HepG2 (cell line): ENCODE measurements at regions not wholly inside any gene's neighbourhood (a gene's known extent, or its start where the extent isn't known, plus 50 kb on each side); places are given as distances from the start of the nearest gene placed in this dataset.

ENCODE experiments used
- ATAC-seq: fragments of 200-7000 bp; cut with Tn5 transposase; 3 replicates; pipeline ENCODE4 v1.9.1; 2020; ENCODE audit warnings: mild to moderate bottlenecking, moderate library complexity
- BruUV-seq: library from RNA; stranded (reverse); fragments of 400-500 nt; replicated peaks from 2 replicates; lab custom pipeline; 2021; lab: Mats Ljungman, UMichigan
- CTCF ChIA-PET: fragments of 300-600 bp; formaldehyde crosslinking; extraction: SDS; loops from one replicate; lab custom pipeline; 2021; ENCODE audit warnings: low total read pairs, inconsistent platforms, low intra/inter-chr PET ratio; lab: Yijun Ruan, JAX
- POLR2A ChIA-PET: fragments of 350-600 bp; sonication (Branson Sonifier 250); formaldehyde crosslinking; loops from one replicate; lab custom pipeline; 2020; ENCODE audit warnings: antibody characterized with exemption, inconsistent platforms; lab: Yijun Ruan, JAX
- DNase-seq: peaks from one replicate; pipeline ENCODE4 v3.0.0-alpha.2; 2015; ENCODE audit warnings: low spot score
- FAIRE-seq: peaks from 3 replicates; lab custom pipeline; 2011; peaks lifted over from hg19 to GRCh38; lab: Jason Lieb, UNC
- H2AFZ ChIP-seq: one replicate; pipeline ENCODE4 v1.6.1; 2011; ENCODE audit warnings: low read length, inconsistent platforms
- H3K27ac ChIP-seq: fragments of 300-600 bp; 3 replicates; pipeline ENCODE4 v1.8.0; 2011; ENCODE audit warnings: mixed run types, mild to moderate bottlenecking, mixed read lengths, low read length, inconsistent platforms; ENCODE audit not compliant: insufficient read depth; ENCODE audit errors: extremely low read length
- H3K27me3 ChIP-seq, 2 experiments: fragments of 200-600 bp in 1 of 2; 2 replicates in 1 of 2; 3 replicates in 1 of 2; pipeline versions ENCODE4 v1.6.0 to v1.8.0; 2011; ENCODE audit warnings: low read length in 2 of 2, mild to moderate bottlenecking in 2 of 2, moderate library complexity in 2 of 2, inconsistent platforms in 1 of 2; ENCODE audit not compliant: insufficient read depth in 2 of 2, control insufficient read depth in 1 of 2
- H3K36me3 ChIP-seq, 2 experiments: fragments of 200-600 bp in 1 of 2; replicated peaks in 1 of 2; 2 replicates in 1 of 2; 3 replicates in 1 of 2; pipeline versions ENCODE4 v1.5.1 to v1.8.0; 2011; ENCODE audit warnings: low read length in 2 of 2, inconsistent platforms in 1 of 2; ENCODE audit not compliant: insufficient read depth in 2 of 2, control insufficient read depth in 1 of 2
- H3K4me1 ChIP-seq: 2 replicates; pipeline ENCODE4 v1.5.1; 2012; ENCODE audit warnings: low read length, inconsistent platforms; ENCODE audit not compliant: insufficient read depth
- H3K4me2 ChIP-seq: 2 replicates; pipeline ENCODE4 v1.6.0; 2011; ENCODE audit warnings: low read depth, low read length, inconsistent platforms
- H3K4me3 ChIP-seq, 3 experiments: fragments of 200-600 bp in 1 of 3; sonication (generic), shearing (Covaris generic) in 1 of 3; replicated peaks in 1 of 3; 2 replicates each; pipeline ENCODE4 v1.5.1; 2011 to 2016; ENCODE audit warnings: low read length in 3 of 3, inconsistent platforms in 2 of 3, low read depth in 2 of 3, mild to moderate bottlenecking in 2 of 3, control low read depth in 1 of 3, mixed read lengths in 1 of 3; ENCODE audit not compliant: insufficient read depth in 1 of 3
- H3K79me2 ChIP-seq: one replicate; pipeline ENCODE4 v1.6.1; 2011; ENCODE audit warnings: low read length, inconsistent platforms; ENCODE audit not compliant: insufficient read depth
- H3K9ac ChIP-seq: 2 replicates; pipeline ENCODE4 v1.6.0; 2011; ENCODE audit warnings: mild to moderate bottlenecking, low read depth, low read length, inconsistent platforms; ENCODE audit not compliant: insufficient read depth
- H3K9me3 ChIP-seq: 2 replicates; pipeline ENCODE4 v1.5.1; 2012; ENCODE audit warnings: mild to moderate bottlenecking, low read length
- H4K20me1 ChIP-seq: 2 replicates; pipeline ENCODE4 v1.6.0; 2011; ENCODE audit warnings: inconsistent platforms, mild to moderate bottlenecking, low read length, moderate library complexity; ENCODE audit not compliant: insufficient read depth
- ARHGAP35 ChIP-seq: sonication (generic); formaldehyde crosslinking; IDR thresholded peaks from 2 replicates; pipeline ENCODE4 v1.9.0; 2022; ENCODE audit warnings: mild to moderate bottlenecking, inconsistent platforms, moderate library complexity, missing genetic modification reagents, borderline replicate concordance
- BORCS8-MEF2B ChIP-seq: sonication (generic); formaldehyde crosslinking; IDR thresholded peaks from 2 replicates; pipeline ENCODE4 v1.8.0; 2022; ENCODE audit warnings: mild to moderate bottlenecking, missing genetic modification reagents
- ESRRA ChIP-seq: sonication (generic); formaldehyde crosslinking; IDR thresholded peaks from 2 replicates; pipeline ENCODE4 v1.5.1; 2020; ENCODE audit warnings: mild to moderate bottlenecking, low read depth, missing genetic modification reagents
- GLMP ChIP-seq: sonication (generic); formaldehyde crosslinking; IDR thresholded peaks from 2 replicates; pipeline ENCODE4 v1.9.0; 2021; ENCODE audit warnings: missing genetic modification reagents, mild to moderate bottlenecking, borderline replicate concordance
- KMT2A ChIP-seq: sonication (generic); formaldehyde crosslinking; IDR thresholded peaks from 2 replicates; pipeline ENCODE4 v1.4.0; 2020; ENCODE audit warnings: missing genetic modification reagents
- MAFF ChIP-seq: IDR thresholded peaks from 2 replicates; pipeline ENCODE4 v1.6.1; 2011; ENCODE audit warnings: low read depth, low read length, improper control_type of control experiment
- MLLT10 ChIP-seq: sonication (generic); formaldehyde crosslinking; IDR thresholded peaks from 2 replicates; pipeline ENCODE4 v1.4.0; 2020; ENCODE audit warnings: missing genetic modification reagents
- PHF21A ChIP-seq: sonication (generic); formaldehyde crosslinking; IDR thresholded peaks from 2 replicates; pipeline ENCODE4 v1.5.0; 2020; ENCODE audit warnings: mild to moderate bottlenecking, missing genetic modification reagents
- POLR2G ChIP-seq: fragments of 200-400 bp; formaldehyde crosslinking; IDR thresholded peaks from 2 replicates; pipeline ENCODE4 v1.6.1; 2018; ENCODE audit warnings: mild to moderate bottlenecking, low read depth, low read length, moderate library complexity
- RBM39 ChIP-seq: fragments of 200-400 bp; formaldehyde crosslinking; IDR thresholded peaks from one replicate; pipeline ENCODE4 v1.6.1; 2018; ENCODE audit warnings: antibody characterized with exemption, mild to moderate bottlenecking, low read depth, low read length; ENCODE audit not compliant: poor library complexity, severe bottlenecking
- SP2 ChIP-seq: sonication (generic); formaldehyde crosslinking; IDR thresholded peaks from 2 replicates; pipeline ENCODE4 v1.5.1; 2020; ENCODE audit warnings: mild to moderate bottlenecking, missing genetic modification reagents
- TCF12 ChIP-seq, 2 experiments: fragments of 450-650 bp in 1 of 2; sonication (generic) in 1 of 2; formaldehyde crosslinking in 1 of 2; IDR thresholded peaks; 2 replicates each; pipeline versions ENCODE4 v1.6.1 to v1.8.0; 2017 to 2022; ENCODE audit warnings: antibody characterized with exemption in 1 of 2, mild to moderate bottlenecking in 1 of 2, missing genetic modification reagents in 1 of 2, moderate library complexity in 1 of 2
- XRCC5 ChIP-seq: fragments of 200-400 bp; formaldehyde crosslinking; optimal IDR thresholded peaks from 2 replicates; pipeline ENCODE3; 2017; ENCODE audit warnings: mild to moderate bottlenecking, low read length
- ZFP1 ChIP-seq: IDR thresholded peaks from 2 replicates; pipeline ENCODE4 v1.6.1; 2016
- ZNF121 ChIP-seq: sonication (generic); formaldehyde crosslinking; IDR thresholded peaks from 2 replicates; pipeline ENCODE4 v1.5.0; 2020; ENCODE audit warnings: mild to moderate bottlenecking, missing genetic modification reagents
- ZNF546 ChIP-seq: sonication (generic); formaldehyde crosslinking; conservative IDR thresholded peaks from 2 replicates; pipeline ENCODE4 v1.8.1; 2023; ENCODE audit warnings: mild to moderate bottlenecking, missing genetic modification reagents
- ZNF557 ChIP-seq: sonication (generic); formaldehyde crosslinking; IDR thresholded peaks from 2 replicates; pipeline ENCODE4 v1.4.0; 2020; ENCODE audit warnings: missing genetic modification reagents
- whole genome bisulfite sequencing: methylation state at CpG from one replicate; pipeline ENCODE4 v1.1.6; 2017; ENCODE audit warnings: low lambda C conversion rate; 5-methylcytosine and 5-hydroxymethylcytosine counted together
- in situ Hi-C: cut with HindIII; loops from 2 replicates; pipeline ENCODE4 v1.10.0; 2017; ENCODE audit warnings: low pct_unique_long_range_greater_than_20kb; ENCODE audit not compliant: extremely low pct_ligation_motif_present
- intact Hi-C: fragments of 100-400 bp; cut with micrococcal nuclease; formaldehyde crosslinking; loops from one replicate; pipeline ENCODE4 v1.10.0; 2022; ENCODE audit not compliant: unreplicated experiment
- TF ChIP-seq, protein P1 (sequence below): sonication (generic); formaldehyde crosslinking; IDR thresholded peaks from 2 replicates; pipeline ENCODE4 v1.8.0; 2023; ENCODE audit warnings: mild to moderate bottlenecking, missing genetic modification reagents
- TF ChIP-seq, protein P2 (sequence below): IDR thresholded peaks from 2 replicates; pipeline ENCODE4 v1.6.1; 2018; ENCODE audit warnings: missing genetic modification reagents, mild to moderate bottlenecking, missing compliant biosample characterization

- intact Hi-C loops: no loop called here
- H3K27me3 ChIP-seq: no peaks in the 10 kb centered on the region
- no peak overlapping the region for H3K4me2 ChIP-seq
- no peaks in the 10 kb centered on the region for H3K4me1 ChIP-seq
- H3K36me3 ChIP-seq: no peaks in the 10 kb centered on the region
- no peak overlapping the region for H3K4me3 ChIP-seq
- H3K27ac ChIP-seq: no peak overlapping the region
- no peaks in the 10 kb centered on the region for H4K20me1 ChIP-seq
- H3K79me2 ChIP-seq: no peaks in the 10 kb centered on the region
- TF ChIP-seq, protein P1, sequence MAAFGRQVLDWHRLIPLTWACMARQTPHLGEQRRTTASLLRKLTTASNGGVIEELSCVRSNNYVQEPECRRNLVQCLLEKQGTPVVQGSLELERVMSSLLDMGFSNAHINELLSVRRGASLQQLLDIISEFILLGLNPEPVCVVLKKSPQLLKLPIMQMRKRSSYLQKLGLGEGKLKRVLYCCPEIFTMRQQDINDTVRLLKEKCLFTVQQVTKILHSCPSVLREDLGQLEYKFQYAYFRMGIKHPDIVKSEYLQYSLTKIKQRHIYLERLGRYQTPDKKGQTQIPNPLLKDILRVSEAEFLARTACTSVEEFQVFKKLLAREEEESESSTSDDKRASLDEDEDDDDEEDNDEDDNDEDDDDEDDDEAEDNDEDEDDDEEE (CRISPR knock-in tag): no peak
- TF ChIP-seq, protein P2, sequence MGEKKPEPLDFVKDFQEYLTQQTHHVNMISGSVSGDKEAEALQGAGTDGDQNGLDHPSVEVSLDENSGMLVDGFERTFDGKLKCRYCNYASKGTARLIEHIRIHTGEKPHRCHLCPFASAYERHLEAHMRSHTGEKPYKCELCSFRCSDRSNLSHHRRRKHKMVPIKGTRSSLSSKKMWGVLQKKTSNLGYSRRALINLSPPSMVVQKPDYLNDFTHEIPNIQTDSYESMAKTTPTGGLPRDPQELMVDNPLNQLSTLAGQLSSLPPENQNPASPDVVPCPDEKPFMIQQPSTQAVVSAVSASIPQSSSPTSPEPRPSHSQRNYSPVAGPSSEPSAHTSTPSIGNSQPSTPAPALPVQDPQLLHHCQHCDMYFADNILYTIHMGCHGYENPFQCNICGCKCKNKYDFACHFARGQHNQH (CRISPR knock-in tag): no peak
- TF ChIP-seq GLMP (no peak), PHF21A (CRISPR knock-in tag) (no peak), POLR2G (no peak), XRCC5 (no peak), ZNF546 (CRISPR knock-in tag) (no peak), MLLT10 (CRISPR knock-in tag) (no peak), SP2 (CRISPR knock-in tag) (no peak), MAFF (no peak), ZNF557 (no peak), ESRRA (CRISPR knock-in tag) (no peak), ARHGAP35 (CRISPR knock-in tag) (no peak), BORCS8-MEF2B (CRISPR knock-in tag) (no peak), TCF12 (IDR thresholded peaks at IDR 0.05) (no peak), TCF12 (CRISPR knock-in tag; IDR thresholded peaks at IDR 0.05) (no peak), RBM39 (no peak), ZFP1 (no peak), ZNF121 (CRISPR knock-in tag) (no peak), KMT2A (CRISPR knock-in tag) (no peak)
- in situ Hi-C loops: no loop called here
- H3K9me3 ChIP-seq: peaks cover 23% of the 10 kb centered on the region
- no peak for DNase-seq
- no peak for FAIRE-seq
- H2AFZ ChIP-seq: no peak overlapping the region
- WGBS: 29% methylated on average over 4 of the region's 4 CpGs
- H3K9ac ChIP-seq: no peak overlapping the region
- ChIA-PET CTCF (no interaction called here), POLR2A (no interaction called here)
- BruUV-seq: no TSS peak
- no peak for ATAC-seq
Observed at GRCh38 chr7:41162612-41163011, 540.3 kb downstream of the INHBA start.
